ENCODE measurements at regions not wholly inside any gene's neighbourhood (a gene's known extent, or its start where the extent isn't known, plus 50 kb on each side); places are given as distances from the start of the nearest gene placed in this dataset.

DNA sequence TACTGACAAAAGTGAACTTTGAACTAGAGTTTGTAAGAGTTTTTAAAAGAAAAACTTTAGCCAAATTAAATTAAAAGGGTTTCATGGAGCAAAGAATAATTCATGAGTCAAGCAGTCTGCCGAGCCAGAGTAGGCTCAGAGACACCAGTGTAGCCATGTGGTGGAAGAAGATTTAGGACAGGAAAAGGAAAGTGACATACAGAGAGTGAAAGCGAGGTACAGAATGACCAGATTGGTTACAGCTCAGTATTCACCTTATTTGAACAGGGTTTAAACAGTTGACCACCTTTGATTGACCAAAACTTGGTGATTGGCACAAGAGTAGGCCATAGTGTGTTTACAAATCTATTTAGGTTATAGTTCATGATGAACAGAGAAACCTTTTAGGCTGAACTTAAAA, 377.8 kb downstream of the KLHL4 start:
- Histone ChIP-seq H2AFZ (ENCODE audit: insufficient read depth, low read length, poor library complexity) (no peak overlapping the region), H4K91ac (ENCODE audit: low read depth, low read length) (no peak overlapping the region), H3K27me3 (ENCODE audit: insufficient read depth, low read length) (no peaks in the 10 kb centered on the region), H3K9me3 (ENCODE audit: insufficient read depth, low read depth, low read length) (no peaks in the 10 kb centered on the region), H3K23ac (ENCODE audit: low read length) (no peak overlapping the region), H3K79me1 (ENCODE audit: low read length) (no peaks in the 10 kb centered on the region), H3K27ac (ENCODE audit: low read depth, low read length) (no peak overlapping the region), H3K18ac (ENCODE audit: low read length) (no peak overlapping the region), H3K79me2 (ENCODE audit: control insufficient read depth, insufficient read depth, low read length, poor library complexity) (no peaks in the 10 kb centered on the region), H3K4me1 (ENCODE audit: control insufficient read depth in 1 of 2, insufficient read depth in 2 of 2, low read length in 2 of 2) (no peaks in the 10 kb centered on the region), H3K4me2 (ENCODE audit: low read length) (no peak overlapping the region), H3K4ac (ENCODE audit: low read depth, low read length) (no peak overlapping the region), H3K9ac (ENCODE audit: low read length) (no peak overlapping the region), H3K36me3 (ENCODE audit: control insufficient read depth in 1 of 2, insufficient read depth in 2 of 2, low read length in 2 of 2) (no peaks in the 10 kb centered on the region), H2AK5ac (ENCODE audit: low read length) (no peak overlapping the region), H3K4me3 (ENCODE audit: low read depth, low read length) (no peak overlapping the region), H3K14ac (ENCODE audit: low read length) (no peak overlapping the region), H2BK120ac (ENCODE audit: insufficient read depth, low read length, poor library complexity) (no peak overlapping the region), H2BK5ac (ENCODE audit: low read depth, low read length, poor library complexity) (no peak overlapping the region), H4K12ac (ENCODE audit: low read depth, low read length) (no peak overlapping the region), H2BK12ac (ENCODE audit: low read length) (no peak overlapping the region), H4K8ac (ENCODE audit: low read depth, low read length) (no peak overlapping the region)
- DNase-seq: no peak
- WGBS (ENCODE audit: extremely low coverage, insufficient coverage, insufficient read length): no CpG with 5 or more reads among the region's 2 CpGs

DNA sequence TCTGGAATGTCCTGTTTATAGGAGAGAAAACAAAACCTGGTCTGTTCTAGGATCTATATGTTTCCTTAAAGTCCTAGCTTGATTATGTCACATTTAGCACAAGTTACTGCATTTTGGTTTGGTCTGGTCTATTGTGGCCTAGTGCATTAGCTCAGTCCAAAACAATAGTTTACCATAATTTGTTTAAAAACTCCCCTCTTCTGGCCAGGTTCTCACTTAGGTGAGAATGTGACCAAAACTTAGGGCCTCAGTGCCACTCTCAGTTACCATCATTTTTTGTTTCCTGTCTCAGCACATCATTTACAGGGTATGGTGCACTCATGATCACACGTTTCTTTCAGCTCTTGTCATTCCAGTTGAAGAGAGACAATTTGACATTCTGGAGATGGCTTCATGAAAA, 378.5 kb downstream of the KLHL4 start:
- no peak overlapping the region for H3K4ac ChIP-seq (ENCODE audit: low read depth, low read length)
- no peak overlapping the region for H2AK5ac ChIP-seq (ENCODE audit: low read length)
- H3K9me3 ChIP-seq (ENCODE audit: insufficient read depth, low read depth, low read length): no peaks in the 10 kb centered on the region
- no peaks in the 10 kb centered on the region for H3K27me3 ChIP-seq (ENCODE audit: insufficient read depth, low read length)
- no peaks in the 10 kb centered on the region for H3K36me3 ChIP-seq (ENCODE audit: control insufficient read depth in 1 of 2, insufficient read depth in 2 of 2, low read length in 2 of 2)
- H3K4me3 ChIP-seq (ENCODE audit: low read depth, low read length): no peak overlapping the region
- no peaks in the 10 kb centered on the region for H3K79me1 ChIP-seq (ENCODE audit: low read length)
- no peak overlapping the region for H3K27ac ChIP-seq (ENCODE audit: low read depth, low read length)
- no CpG with 5 or more reads among the region's 1 CpG for WGBS (ENCODE audit: extremely low coverage, insufficient coverage, insufficient read length)
- no peak overlapping the region for H4K91ac ChIP-seq (ENCODE audit: low read depth, low read length)
- no peak overlapping the region for H3K14ac ChIP-seq (ENCODE audit: low read length)
- H3K18ac ChIP-seq (ENCODE audit: low read length): no peak overlapping the region
- no peaks in the 10 kb centered on the region for H3K79me2 ChIP-seq (ENCODE audit: control insufficient read depth, insufficient read depth, low read length, poor library complexity)
- no peak overlapping the region for H2BK12ac ChIP-seq (ENCODE audit: low read length)
- no peak for DNase-seq
- H3K4me2 ChIP-seq (ENCODE audit: low read length): no peak overlapping the region
- H4K8ac ChIP-seq (ENCODE audit: low read depth, low read length): no peak overlapping the region
- H3K9ac ChIP-seq (ENCODE audit: low read length): no peak overlapping the region
- no peak overlapping the region for H4K12ac ChIP-seq (ENCODE audit: low read depth, low read length)
- H2AFZ ChIP-seq (ENCODE audit: insufficient read depth, low read length, poor library complexity): no peak overlapping the region
- H3K23ac ChIP-seq (ENCODE audit: low read length): no peak overlapping the region
- H2BK120ac ChIP-seq (ENCODE audit: insufficient read depth, low read length, poor library complexity): no peak overlapping the region
- no peak overlapping the region for H2BK5ac ChIP-seq (ENCODE audit: low read depth, low read length, poor library complexity)
- no peaks in the 10 kb centered on the region for H3K4me1 ChIP-seq (ENCODE audit: control insufficient read depth in 1 of 2, insufficient read depth in 2 of 2, low read length in 2 of 2)

DNA sequence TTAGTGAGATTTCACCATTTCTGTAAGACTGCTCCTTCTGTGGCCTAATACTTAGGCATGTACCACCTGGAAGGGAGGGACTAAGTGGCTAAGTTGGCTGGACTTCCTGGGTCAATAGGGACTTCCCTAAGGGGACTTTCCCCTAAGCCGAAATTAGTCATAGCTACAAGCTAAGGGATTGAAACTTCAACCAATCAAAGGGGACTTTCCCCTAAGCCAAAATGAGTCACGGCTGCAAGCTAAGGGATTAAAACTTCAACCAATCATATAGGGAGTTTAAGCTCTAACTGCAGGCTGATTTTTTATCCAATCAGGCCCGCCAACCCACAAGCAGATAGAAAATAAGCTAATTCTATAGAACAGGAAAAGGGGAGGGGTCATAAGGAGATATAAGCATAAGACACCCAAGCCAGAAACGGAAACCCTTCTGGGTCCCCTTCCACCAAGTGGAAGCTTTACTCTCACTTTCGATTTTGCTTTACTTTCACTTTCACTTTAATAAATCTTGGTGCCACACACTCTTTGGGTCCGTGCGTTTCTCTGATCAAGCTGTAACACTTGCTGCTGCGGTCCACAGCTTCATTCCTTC, 382.8 kb downstream of the KLHL4 start:
- H3K4me2 ChIP-seq (ENCODE audit: low read length): no peak overlapping the region
- no peak overlapping the region for H2AFZ ChIP-seq (ENCODE audit: insufficient read depth, low read length, poor library complexity)
- H3K4me3 ChIP-seq (ENCODE audit: low read depth, low read length): no peak overlapping the region
- peak; percentile 9 to 51 for DNase-seq
- H2BK120ac ChIP-seq (ENCODE audit: insufficient read depth, low read length, poor library complexity): no peak overlapping the region
- no peaks in the 10 kb centered on the region for H3K79me2 ChIP-seq (ENCODE audit: control insufficient read depth, insufficient read depth, low read length, poor library complexity)
- H3K4me1 ChIP-seq (ENCODE audit: control insufficient read depth in 1 of 2, insufficient read depth in 2 of 2, low read length in 2 of 2): no peaks in the 10 kb centered on the region
- no peak overlapping the region for H3K14ac ChIP-seq (ENCODE audit: low read length)
- WGBS (ENCODE audit: extremely low coverage, insufficient coverage, insufficient read length): no CpG with 5 or more reads among the region's 8 CpGs
- no peak overlapping the region for H4K8ac ChIP-seq (ENCODE audit: low read depth, low read length)
- H4K91ac ChIP-seq (ENCODE audit: low read depth, low read length): no peak overlapping the region
- H3K27me3 ChIP-seq (ENCODE audit: insufficient read depth, low read length): no peaks in the 10 kb centered on the region
- H3K79me1 ChIP-seq (ENCODE audit: low read length): no peaks in the 10 kb centered on the region
- no peaks in the 10 kb centered on the region for H3K36me3 ChIP-seq (ENCODE audit: control insufficient read depth in 1 of 2, insufficient read depth in 2 of 2, low read length in 2 of 2)
- H3K4ac ChIP-seq (ENCODE audit: low read depth, low read length): no peak overlapping the region
- H2AK5ac ChIP-seq (ENCODE audit: low read length): no peak overlapping the region
- no peak overlapping the region for H3K27ac ChIP-seq (ENCODE audit: low read depth, low read length)
- H2BK12ac ChIP-seq (ENCODE audit: low read length): no peak overlapping the region
- H3K18ac ChIP-seq (ENCODE audit: low read length): no peak overlapping the region
- H4K12ac ChIP-seq (ENCODE audit: low read depth, low read length): no peak overlapping the region
- H3K9me3 ChIP-seq (ENCODE audit: insufficient read depth, low read depth, low read length): no peaks in the 10 kb centered on the region
- H3K9ac ChIP-seq (ENCODE audit: low read length): no peak overlapping the region
- H3K23ac ChIP-seq (ENCODE audit: low read length): no peak overlapping the region
- no peak overlapping the region for H2BK5ac ChIP-seq (ENCODE audit: low read depth, low read length, poor library complexity)

DNA sequence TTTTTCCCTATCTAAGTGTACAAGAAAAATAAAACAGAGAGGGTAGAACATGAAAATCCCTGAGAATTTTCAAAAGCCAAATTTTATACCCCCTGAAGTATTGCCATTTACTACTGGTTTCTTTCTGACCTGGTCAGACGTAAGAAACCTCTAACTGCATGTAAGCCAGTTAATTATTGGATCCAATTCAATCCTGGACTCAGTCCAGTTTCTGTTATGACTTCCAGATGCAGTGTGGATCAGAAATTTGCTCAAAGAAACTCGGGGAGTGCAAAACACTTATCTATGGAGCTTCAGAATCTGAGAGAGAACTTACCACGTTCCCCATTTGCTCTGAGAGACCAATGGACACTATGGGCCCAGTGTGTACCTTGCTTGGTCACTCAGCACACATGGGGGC, 383.5 kb downstream of the KLHL4 start:
- H4K12ac ChIP-seq (ENCODE audit: low read depth, low read length): no peak overlapping the region
- H4K91ac ChIP-seq (ENCODE audit: low read depth, low read length): no peak overlapping the region
- H2BK12ac ChIP-seq (ENCODE audit: low read length): no peak overlapping the region
- H3K27me3 ChIP-seq (ENCODE audit: insufficient read depth, low read length): no peaks in the 10 kb centered on the region
- H3K36me3 ChIP-seq (ENCODE audit: control insufficient read depth in 1 of 2, insufficient read depth in 2 of 2, low read length in 2 of 2): no peaks in the 10 kb centered on the region
- H3K18ac ChIP-seq (ENCODE audit: low read length): no peak overlapping the region
- no peak overlapping the region for H2BK120ac ChIP-seq (ENCODE audit: insufficient read depth, low read length, poor library complexity)
- no peak overlapping the region for H3K27ac ChIP-seq (ENCODE audit: low read depth, low read length)
- no peak overlapping the region for H2BK5ac ChIP-seq (ENCODE audit: low read depth, low read length, poor library complexity)
- H2AFZ ChIP-seq (ENCODE audit: insufficient read depth, low read length, poor library complexity): no peak overlapping the region
- no peak overlapping the region for H4K8ac ChIP-seq (ENCODE audit: low read depth, low read length)
- H3K79me2 ChIP-seq (ENCODE audit: control insufficient read depth, insufficient read depth, low read length, poor library complexity): no peaks in the 10 kb centered on the region
- no peak overlapping the region for H3K4me2 ChIP-seq (ENCODE audit: low read length)
- DNase-seq: no peak
- no peak overlapping the region for H3K4me3 ChIP-seq (ENCODE audit: low read depth, low read length)
- H2AK5ac ChIP-seq (ENCODE audit: low read length): no peak overlapping the region
- no peak overlapping the region for H3K4ac ChIP-seq (ENCODE audit: low read depth, low read length)
- WGBS (ENCODE audit: extremely low coverage, insufficient coverage, insufficient read length): no CpG with 5 or more reads among the region's 3 CpGs
- no peak overlapping the region for H3K23ac ChIP-seq (ENCODE audit: low read length)
- H3K4me1 ChIP-seq (ENCODE audit: control insufficient read depth in 1 of 2, insufficient read depth in 2 of 2, low read length in 2 of 2): no peaks in the 10 kb centered on the region
- H3K14ac ChIP-seq (ENCODE audit: low read length): no peak overlapping the region
- H3K9me3 ChIP-seq (ENCODE audit: insufficient read depth, low read depth, low read length): no peaks in the 10 kb centered on the region
- H3K9ac ChIP-seq (ENCODE audit: low read length): no peak overlapping the region
- no peaks in the 10 kb centered on the region for H3K79me1 ChIP-seq (ENCODE audit: low read length)
